PC-3 (cell line): ENCODE measurements at regions not wholly inside any gene's neighbourhood (a gene's known extent, or its start where the extent isn't known, plus 50 kb on each side); places are given as distances from the start of the nearest gene placed in this dataset.

Source experiments
- ATAC-seq: fragments of 200-7000 bp; cut with Tn5 transposase; 2 replicates; pipeline ENCODE4 v1.9.1; 2020; ENCODE audit warnings: mild to moderate bottlenecking, moderate library complexity
- BruUV-seq: library from RNA; stranded (reverse); fragments of 400-500 nt; replicated peaks from 2 replicates; lab custom pipeline; 2021; lab: Mats Ljungman, UMichigan
- CTCF ChIA-PET: fragments of 300-600 bp; sonication (Branson Sonifier 250); formaldehyde crosslinking; loops from one replicate; lab custom pipeline; 2022; ENCODE audit warnings: antibody characterized with exemption; lab: Charles Lee
- POLR2A ChIA-PET: fragments of 300-600 bp; sonication (Branson Sonifier 250); formaldehyde crosslinking; loops from one replicate; lab custom pipeline; 2022; ENCODE audit warnings: antibody characterized with exemption; ENCODE audit not compliant: unreplicated experiment; lab: Charles Lee
- DNase-seq: peaks from one replicate; pipeline ENCODE4 v3.0.0-alpha.2; 2015
- H2AFZ ChIP-seq: fragments of 300-600 bp; sonication (generic); 2 replicates; pipeline ENCODE4 v1.6.0; 2016; ENCODE audit warnings: antibody characterized with exemption, low read length
- H3F3A ChIP-seq: fragments of 300-600 bp; sonication (generic); one replicate; pipeline ENCODE4 v1.6.0; 2017; ENCODE audit warnings: antibody characterized with exemption, low read length, control low read depth, mild to moderate bottlenecking; ENCODE audit not compliant: unreplicated experiment
- H3K27ac ChIP-seq: fragments of 300-600 bp; sonication (generic); 2 replicates; pipeline ENCODE4 v1.5.1; 2016; ENCODE audit warnings: mild to moderate bottlenecking, low read length
- H3K27me3 ChIP-seq: fragments of 300-600 bp; sonication (generic); 2 replicates; pipeline ENCODE4 v1.6.1; 2016; ENCODE audit warnings: low read length, mixed read lengths
- H3K36me3 ChIP-seq: fragments of 300-600 bp; sonication (generic); 2 replicates; pipeline ENCODE4 v1.6.1; 2016; ENCODE audit warnings: low read depth, mixed run types, low read length, mixed read lengths
- H3K4me1 ChIP-seq: fragments of 300-600 bp; sonication (generic); 2 replicates; pipeline ENCODE4 v1.5.1; 2016; ENCODE audit warnings: low read length; ENCODE audit not compliant: insufficient read depth
- H3K4me2 ChIP-seq: fragments of 300-600 bp; sonication (generic); 2 replicates; pipeline ENCODE4 v1.6.0; 2016; ENCODE audit warnings: low read length
- H3K4me3 ChIP-seq: fragments of 300-600 bp; sonication (generic); 2 replicates; pipeline ENCODE4 v1.5.1; 2016; ENCODE audit warnings: mild to moderate bottlenecking, low read length, mixed read lengths
- H3K79me2 ChIP-seq: fragments of 300-600 bp; sonication (generic); 2 replicates; pipeline ENCODE4 v1.6.1; 2017; ENCODE audit warnings: low read length, mixed read lengths
- H3K9ac ChIP-seq: fragments of 300-600 bp; sonication (generic); 2 replicates; pipeline ENCODE4 v1.6.0; 2016; ENCODE audit warnings: mild to moderate bottlenecking, low read length
- H3K9me2 ChIP-seq: fragments of 300-600 bp; sonication (generic); replicated peaks from 2 replicates; pipeline ENCODE4 v1.6.1; 2016; ENCODE audit warnings: mixed run types, low read length, mixed read lengths
- H3K9me3 ChIP-seq: fragments of 300-600 bp; sonication (generic); 2 replicates; pipeline ENCODE4 v1.6.1; 2016; ENCODE audit warnings: low read length, mixed read lengths
- H4K20me1 ChIP-seq: fragments of 300-600 bp; sonication (generic); 2 replicates; pipeline ENCODE4 v1.6.1; 2016; ENCODE audit warnings: low read length, mixed read lengths
- EZH2 ChIP-seq: fragments of 300-600 bp; sonication (generic); IDR thresholded peaks from one replicate; pipeline ENCODE4 v1.6.1; 2017; ENCODE audit warnings: antibody characterized with exemption, mild to moderate bottlenecking, low read length; ENCODE audit not compliant: unreplicated experiment
- EZH2phosphoT487 ChIP-seq: fragments of 300-600 bp; sonication (generic); IDR thresholded peaks from 2 replicates; pipeline ENCODE4 v1.6.1; 2018; ENCODE audit warnings: mild to moderate bottlenecking, antibody characterized with exemption, low read length, borderline replicate concordance
- intact Hi-C: fragments of 100-400 bp; cut with micrococcal nuclease; formaldehyde crosslinking; loops from 2 replicates; pipeline ENCODE4 v1.9.0; 2023
- TF ChIP-seq, protein P1 (sequence below): fragments of 300-600 bp; sonication (generic); conservative IDR thresholded peaks from 2 replicates; pipeline ENCODE4 v1.5.1; 2017; ENCODE audit warnings: antibody characterized with exemption, low read depth, mild to moderate bottlenecking, low read length

DNA sequence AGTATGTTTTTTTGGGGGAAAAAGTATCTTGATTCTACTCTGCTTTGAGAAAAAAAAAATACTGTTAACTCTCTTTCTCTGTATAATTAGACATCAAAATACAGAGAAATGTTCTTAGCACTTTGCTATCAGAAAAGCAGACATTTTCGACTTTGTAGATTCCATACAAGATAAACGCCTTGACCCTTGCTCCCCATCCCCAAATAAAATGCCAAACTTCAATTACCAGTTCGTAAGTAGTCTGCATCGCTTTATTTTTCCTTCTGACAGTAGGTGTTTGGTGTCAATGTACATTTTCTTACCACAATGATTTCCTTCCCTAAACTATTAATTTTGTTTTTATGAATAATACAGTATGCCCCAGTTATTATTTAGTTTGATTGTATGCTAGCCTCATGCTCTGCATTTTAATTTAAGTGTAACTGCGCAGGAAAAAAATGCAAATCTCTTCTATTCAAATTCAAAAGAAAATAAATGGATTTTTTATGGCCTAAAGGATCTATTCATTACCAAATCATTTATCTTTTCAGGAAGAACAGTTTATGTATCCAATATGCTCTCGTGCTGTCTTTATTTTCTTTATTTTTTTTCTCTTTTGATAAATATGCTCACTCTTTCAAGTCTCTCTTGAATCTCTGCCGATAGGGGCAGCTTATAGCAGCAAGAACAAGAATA lies 84.8 kb upstream of the ZNF217 start:
- H3K9me3 ChIP-seq, result no peaks in the 10 kb centered on the region
- H3K79me2 ChIP-seq, result no peaks in the 10 kb centered on the region
- TF ChIP-seq, protein P1, sequence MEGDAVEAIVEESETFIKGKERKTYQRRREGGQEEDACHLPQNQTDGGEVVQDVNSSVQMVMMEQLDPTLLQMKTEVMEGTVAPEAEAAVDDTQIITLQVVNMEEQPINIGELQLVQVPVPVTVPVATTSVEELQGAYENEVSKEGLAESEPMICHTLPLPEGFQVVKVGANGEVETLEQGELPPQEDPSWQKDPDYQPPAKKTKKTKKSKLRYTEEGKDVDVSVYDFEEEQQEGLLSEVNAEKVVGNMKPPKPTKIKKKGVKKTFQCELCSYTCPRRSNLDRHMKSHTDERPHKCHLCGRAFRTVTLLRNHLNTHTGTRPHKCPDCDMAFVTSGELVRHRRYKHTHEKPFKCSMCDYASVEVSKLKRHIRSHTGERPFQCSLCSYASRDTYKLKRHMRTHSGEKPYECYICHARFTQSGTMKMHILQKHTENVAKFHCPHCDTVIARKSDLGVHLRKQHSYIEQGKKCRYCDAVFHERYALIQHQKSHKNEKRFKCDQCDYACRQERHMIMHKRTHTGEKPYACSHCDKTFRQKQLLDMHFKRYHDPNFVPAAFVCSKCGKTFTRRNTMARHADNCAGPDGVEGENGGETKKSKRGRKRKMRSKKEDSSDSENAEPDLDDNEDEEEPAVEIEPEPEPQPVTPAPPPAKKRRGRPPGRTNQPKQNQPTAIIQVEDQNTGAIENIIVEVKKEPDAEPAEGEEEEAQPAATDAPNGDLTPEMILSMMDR, result no peak
- TF ChIP-seq EZH2phosphoT487 (no peak), EZH2 (no peak)
- H3K4me2 ChIP-seq, result no peak overlapping the region
- H4K20me1 ChIP-seq, result no peaks in the 10 kb centered on the region
- no peak overlapping the region for H3K4me3 ChIP-seq
- H3K9me2 ChIP-seq, result no peaks in the 10 kb centered on the region
- BruUV-seq, result no TSS peak
- ChIA-PET POLR2A (no interaction called here), CTCF (no interaction called here)
- no peaks in the 10 kb centered on the region for H3K36me3 ChIP-seq
- intact Hi-C loops, result no loop called here
- ATAC-seq (no peak), DNase-seq (no peak)
- H3F3A ChIP-seq, result no peaks in the 10 kb centered on the region
- H3K27me3 ChIP-seq, result no peaks in the 10 kb centered on the region
- H3K27ac ChIP-seq, result no peak overlapping the region
- peak overlapping the region; percentile 42; the same call in 1 of the 2 replicates for H2AFZ ChIP-seq
- H3K9ac ChIP-seq, result no peak overlapping the region
- peaks cover 8% of the 10 kb centered on the region; the same call in 1 of the 2 replicates for H3K4me1 ChIP-seq

DNA sequence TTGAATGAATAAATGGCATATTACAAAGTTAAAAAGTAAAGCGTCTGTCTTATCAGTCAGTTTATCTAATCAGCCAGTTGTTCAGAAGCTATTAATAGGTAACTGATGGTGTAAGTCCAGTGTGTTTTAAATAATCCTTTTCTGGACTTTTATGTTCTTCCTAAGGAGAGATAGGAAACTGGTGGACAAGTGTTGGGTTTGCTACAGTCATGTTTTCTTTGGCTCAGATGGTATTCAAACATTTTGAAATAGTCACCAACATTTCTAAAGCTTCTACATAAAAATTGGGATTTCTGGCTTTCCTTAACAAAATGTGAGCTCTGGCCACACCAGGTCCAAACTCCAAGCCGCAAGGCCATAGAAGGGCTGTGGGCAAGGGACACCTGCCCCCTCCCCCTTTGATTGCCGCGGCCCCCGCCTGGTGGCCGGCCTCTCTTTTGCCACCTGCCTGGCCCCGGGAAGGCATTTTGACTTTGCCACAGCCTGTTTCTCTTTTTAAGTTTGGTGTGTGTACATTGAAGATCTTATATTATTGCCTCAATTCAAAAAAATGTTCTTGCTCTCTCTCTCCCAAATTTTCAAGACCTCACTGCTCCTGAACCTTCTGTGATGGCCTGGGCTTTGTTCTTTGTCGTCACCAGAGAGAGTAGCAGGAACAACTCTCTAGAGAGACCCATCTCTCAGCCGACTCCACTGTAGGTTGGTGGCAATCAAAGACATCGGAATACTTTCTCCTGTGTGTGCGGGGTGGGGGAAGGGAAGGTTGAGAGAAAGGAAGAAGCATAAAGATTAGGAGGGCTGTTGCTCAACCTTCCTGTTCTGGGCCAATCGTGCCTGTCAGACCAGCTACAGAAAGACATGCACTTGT lies 84.0 kb upstream of the ZNF217 start:
- Histone ChIP-seq H3K4me2 (no peak overlapping the region), H3K27ac (no peak overlapping the region), H3K27me3 (no peaks in the 10 kb centered on the region), H3K9ac (no peak overlapping the region), H3K79me2 (no peaks in the 10 kb centered on the region), H3K4me3 (no peak overlapping the region), H2AFZ (peak overlapping the region; percentile 42; the same call in 1 of the 2 replicates), H3K36me3 (no peaks in the 10 kb centered on the region), H3K9me2 (no peaks in the 10 kb centered on the region), H4K20me1 (no peaks in the 10 kb centered on the region), H3F3A (no peaks in the 10 kb centered on the region), H3K4me1 (peaks cover 12% of the 10 kb centered on the region), H3K9me3 (no peaks in the 10 kb centered on the region)
- intact Hi-C loops, result no loop called here
- TF ChIP-seq EZH2 (no peak), EZH2phosphoT487 (no peak)
- TF ChIP-seq, protein P1, result no peak
- ATAC-seq (no peak), DNase-seq (no peak)
- BruUV-seq, result no TSS peak
- CTCF ChIA-PET, result no interaction called here
- POLR2A ChIA-PET, result interaction anchor here (0.6 to 0.7 kb wide), 2 partner anchors 14 to 17 kb away, joined by 3 read pairs; no protein-coding TSS in a partner anchor
